Ishikawa (cell line): ENCODE measurements at regions not wholly inside any gene's neighbourhood (a gene's known extent, or its start where the extent isn't known, plus 50 kb on each side); places are given as distances from the start of the nearest gene placed in this dataset.

Source experiments
- CEBPB ChIP-seq: IDR thresholded peaks from 2 replicates; pipeline ENCODE4 v1.6.1; 2012
- EP300 ChIP-seq: IDR thresholded peaks from 2 replicates; pipeline ENCODE4 v1.6.1; 2012; ENCODE audit warnings: borderline replicate concordance
- MAX ChIP-seq: IDR thresholded peaks from 2 replicates; pipeline ENCODE4 v1.6.1; 2012
- TAF1 ChIP-seq: IDR thresholded peaks from 2 replicates; pipeline ENCODE4 v1.6.1; 2012; ENCODE audit warnings: low read depth, mild to moderate bottlenecking
- YY1 ChIP-seq: IDR thresholded peaks from 2 replicates; pipeline ENCODE4 v1.6.1; 2012; ENCODE audit warnings: low read depth

GRCh38 chr4:159762672-159763071 lies 659.8 kb downstream of the RAPGEF2 start:
- TF ChIP-seq CEBPB, result no peak
- no peak for TF ChIP-seq EP300
- no peak for TF ChIP-seq TAF1
- TF ChIP-seq YY1, result no peak
- no peak for TF ChIP-seq MAX
